ENCODE measurements at regions not wholly inside any gene's neighbourhood (a gene's known extent, or its start where the extent isn't known, plus 50 kb on each side); places are given as distances from the start of the nearest gene placed in this dataset.

DNA sequence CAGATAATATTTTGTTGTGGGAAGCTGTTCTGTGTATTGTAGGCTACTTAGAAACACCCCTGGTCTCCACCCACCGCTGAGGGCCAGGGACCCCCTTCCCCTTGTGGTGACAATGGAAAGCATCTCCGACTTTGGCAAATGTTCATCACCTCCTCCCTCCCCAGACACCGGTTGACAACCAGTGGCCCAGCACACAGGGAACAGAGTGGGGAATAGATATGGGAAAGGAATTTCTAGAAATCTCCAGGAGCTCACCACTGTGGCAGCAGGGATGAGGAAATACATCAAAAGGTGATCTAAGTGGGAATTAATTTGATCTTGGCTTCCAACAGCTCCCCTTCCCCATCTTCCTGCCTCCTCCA, 257.3 kb upstream of the FOXQ1 start:
- TF ChIP-seq, protein P1, sequence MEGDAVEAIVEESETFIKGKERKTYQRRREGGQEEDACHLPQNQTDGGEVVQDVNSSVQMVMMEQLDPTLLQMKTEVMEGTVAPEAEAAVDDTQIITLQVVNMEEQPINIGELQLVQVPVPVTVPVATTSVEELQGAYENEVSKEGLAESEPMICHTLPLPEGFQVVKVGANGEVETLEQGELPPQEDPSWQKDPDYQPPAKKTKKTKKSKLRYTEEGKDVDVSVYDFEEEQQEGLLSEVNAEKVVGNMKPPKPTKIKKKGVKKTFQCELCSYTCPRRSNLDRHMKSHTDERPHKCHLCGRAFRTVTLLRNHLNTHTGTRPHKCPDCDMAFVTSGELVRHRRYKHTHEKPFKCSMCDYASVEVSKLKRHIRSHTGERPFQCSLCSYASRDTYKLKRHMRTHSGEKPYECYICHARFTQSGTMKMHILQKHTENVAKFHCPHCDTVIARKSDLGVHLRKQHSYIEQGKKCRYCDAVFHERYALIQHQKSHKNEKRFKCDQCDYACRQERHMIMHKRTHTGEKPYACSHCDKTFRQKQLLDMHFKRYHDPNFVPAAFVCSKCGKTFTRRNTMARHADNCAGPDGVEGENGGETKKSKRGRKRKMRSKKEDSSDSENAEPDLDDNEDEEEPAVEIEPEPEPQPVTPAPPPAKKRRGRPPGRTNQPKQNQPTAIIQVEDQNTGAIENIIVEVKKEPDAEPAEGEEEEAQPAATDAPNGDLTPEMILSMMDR (IDR thresholded peaks at IDR 0.05) = no peak
- no peak for TF ChIP-seq POLR2A (IDR thresholded peaks at IDR 0.05)

Measured in ovary (tissue), 3 donors.